Smooth muscle cell (in vitro differentiated cells): ENCODE measurements at regions not wholly inside any gene's neighbourhood (a gene's known extent, or its start where the extent isn't known, plus 50 kb on each side); places are given as distances from the start of the nearest gene placed in this dataset.

Source experiments
- DNase-seq: peaks from one replicate; lab custom pipeline; 2025; ENCODE audit not compliant: unreplicated experiment; lab: John Stamatoyannopoulos, UW
- H2AFZ ChIP-seq: fragments of 200-600 bp; sonication (generic); 2 replicates; pipeline ENCODE4 v1.6.0; 2016; ENCODE audit warnings: antibody characterized with exemption, low read depth, mild to moderate bottlenecking
- H3F3A ChIP-seq: fragments of 200-600 bp; sonication (generic); 2 replicates; pipeline ENCODE4 v1.6.0; 2017; ENCODE audit warnings: antibody characterized with exemption, low read depth
- H3K27ac ChIP-seq: fragments of 200-600 bp; sonication (generic); 2 replicates; pipeline ENCODE4 v1.5.1; 2016; ENCODE audit warnings: low read depth, mild to moderate bottlenecking
- H3K27me3 ChIP-seq: fragments of 200-600 bp; sonication (generic); 2 replicates; pipeline ENCODE4 v1.6.1; 2016; ENCODE audit warnings: low read depth, mild to moderate bottlenecking
- H3K36me3 ChIP-seq: fragments of 200-600 bp; sonication (generic); 2 replicates; pipeline ENCODE4 v1.5.1; 2016; ENCODE audit warnings: low read depth
- H3K4me1 ChIP-seq: fragments of 200-600 bp; sonication (generic); 2 replicates; pipeline ENCODE4 v1.5.1; 2016; ENCODE audit warnings: low read depth
- H3K4me2 ChIP-seq: fragments of 200-600 bp; sonication (generic); 2 replicates; pipeline ENCODE4 v1.6.0; 2016; ENCODE audit warnings: mild to moderate bottlenecking
- H3K4me3 ChIP-seq: fragments of 200-600 bp; sonication (generic); 2 replicates; pipeline ENCODE4 v1.5.1; 2016; ENCODE audit warnings: mild to moderate bottlenecking
- H3K79me2 ChIP-seq: fragments of 200-600 bp; sonication (generic); 2 replicates; pipeline ENCODE4 v1.6.0; 2016; ENCODE audit warnings: low read depth, mild to moderate bottlenecking
- H3K9ac ChIP-seq: fragments of 200-600 bp; sonication (generic); 2 replicates; pipeline ENCODE4 v1.6.0; 2016; ENCODE audit warnings: low read depth
- H3K9me3 ChIP-seq: fragments of 200-600 bp; sonication (generic); replicated peaks from 2 replicates; pipeline ENCODE4 v1.5.1; 2016; ENCODE audit warnings: low read depth
- H4K20me1 ChIP-seq: fragments of 200-600 bp; sonication (generic); 2 replicates; pipeline ENCODE4 v1.6.0; 2016; ENCODE audit warnings: low read depth
- WGBS: methylation state at CpG from one replicate; pipeline ENCODE4 v1.1.7; 2016; ENCODE audit warnings: low lambda C conversion rate; 5-methylcytosine and 5-hydroxymethylcytosine counted together
- TF ChIP-seq, protein P1 (sequence below): fragments of 200-600 bp; sonication (generic); IDR thresholded peaks from 2 replicates; pipeline ENCODE4 v1.5.1; 2017; ENCODE audit warnings: borderline replicate concordance, mild to moderate bottlenecking, antibody characterized with exemption; ENCODE audit not compliant: insufficient read depth, poor library complexity, severe bottlenecking

DNA sequence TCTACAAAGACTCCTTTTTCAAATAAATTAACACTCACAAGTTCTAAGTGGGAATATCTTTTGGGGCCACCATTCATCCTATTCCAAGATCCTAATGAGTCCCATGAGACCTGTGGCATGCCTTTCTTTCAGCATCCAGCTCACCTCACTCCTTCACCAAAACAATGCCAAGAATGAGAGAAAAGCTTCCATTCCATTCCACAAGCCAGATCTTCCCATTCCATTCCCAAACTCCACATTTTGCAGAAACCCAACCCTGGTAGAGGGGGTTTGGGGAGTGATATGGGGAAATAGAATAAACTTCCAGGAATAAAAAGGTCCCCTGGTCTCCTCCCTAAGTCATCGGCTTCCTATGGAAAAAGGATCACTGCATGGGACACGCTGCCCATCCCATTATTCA is 392.2 kb downstream of the NPIPA8 start:
- H3K27ac ChIP-seq, result no peak overlapping the region
- no peaks in the 10 kb centered on the region for H3K79me2 ChIP-seq
- no peak for DNase-seq
- H3K36me3 ChIP-seq, result no peaks in the 10 kb centered on the region
- no peak overlapping the region for H3K4me2 ChIP-seq
- H3F3A ChIP-seq, result no peaks in the 10 kb centered on the region
- no peak overlapping the region for H2AFZ ChIP-seq
- H3K27me3 ChIP-seq, result no peaks in the 10 kb centered on the region
- H3K9me3 ChIP-seq, result no peaks in the 10 kb centered on the region
- H3K4me3 ChIP-seq, result no peak overlapping the region
- WGBS, result 100% methylated on average over 2 of the region's 2 CpGs
- TF ChIP-seq, protein P1, sequence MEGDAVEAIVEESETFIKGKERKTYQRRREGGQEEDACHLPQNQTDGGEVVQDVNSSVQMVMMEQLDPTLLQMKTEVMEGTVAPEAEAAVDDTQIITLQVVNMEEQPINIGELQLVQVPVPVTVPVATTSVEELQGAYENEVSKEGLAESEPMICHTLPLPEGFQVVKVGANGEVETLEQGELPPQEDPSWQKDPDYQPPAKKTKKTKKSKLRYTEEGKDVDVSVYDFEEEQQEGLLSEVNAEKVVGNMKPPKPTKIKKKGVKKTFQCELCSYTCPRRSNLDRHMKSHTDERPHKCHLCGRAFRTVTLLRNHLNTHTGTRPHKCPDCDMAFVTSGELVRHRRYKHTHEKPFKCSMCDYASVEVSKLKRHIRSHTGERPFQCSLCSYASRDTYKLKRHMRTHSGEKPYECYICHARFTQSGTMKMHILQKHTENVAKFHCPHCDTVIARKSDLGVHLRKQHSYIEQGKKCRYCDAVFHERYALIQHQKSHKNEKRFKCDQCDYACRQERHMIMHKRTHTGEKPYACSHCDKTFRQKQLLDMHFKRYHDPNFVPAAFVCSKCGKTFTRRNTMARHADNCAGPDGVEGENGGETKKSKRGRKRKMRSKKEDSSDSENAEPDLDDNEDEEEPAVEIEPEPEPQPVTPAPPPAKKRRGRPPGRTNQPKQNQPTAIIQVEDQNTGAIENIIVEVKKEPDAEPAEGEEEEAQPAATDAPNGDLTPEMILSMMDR, result no peak
- H4K20me1 ChIP-seq, result no peaks in the 10 kb centered on the region
- H3K9ac ChIP-seq, result no peak overlapping the region
- peaks cover 15% of the 10 kb centered on the region for H3K4me1 ChIP-seq

DNA sequence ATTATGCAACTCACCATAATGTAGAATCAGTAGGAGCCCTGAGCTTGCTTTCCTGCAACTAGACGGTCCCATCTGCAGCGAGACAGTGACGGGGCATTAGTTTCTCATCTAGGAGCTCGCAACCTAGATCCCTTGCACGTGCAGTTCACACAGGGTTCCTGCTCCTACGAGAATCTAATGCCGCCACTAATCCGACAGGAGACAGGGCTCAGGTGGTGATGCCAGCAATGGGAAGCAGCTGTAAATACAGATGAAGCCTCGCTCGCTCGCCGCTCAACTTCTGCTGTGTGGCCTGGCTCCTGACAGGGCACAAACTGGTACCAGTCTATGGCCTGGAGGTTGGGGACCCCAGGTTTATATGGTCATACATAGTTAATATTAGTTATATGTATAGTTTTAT is 394.5 kb downstream of the NPIPA8 start:
- Histone ChIP-seq H3F3A (no peaks in the 10 kb centered on the region), H3K9me3 (no peaks in the 10 kb centered on the region), H3K36me3 (no peaks in the 10 kb centered on the region), H4K20me1 (no peaks in the 10 kb centered on the region), H3K27ac (no peak overlapping the region), H3K4me2 (no peak overlapping the region), H3K4me3 (no peak overlapping the region), H3K79me2 (no peaks in the 10 kb centered on the region), H3K4me1 (peaks cover 11% of the 10 kb centered on the region), H3K27me3 (no peaks in the 10 kb centered on the region), H2AFZ (no peak overlapping the region), H3K9ac (no peak overlapping the region)
- 90% methylated on average over 12 of the region's 12 CpGs for WGBS
- TF ChIP-seq, protein P1, result no peak
- no peak for DNase-seq

GRCh38 chr16:17940584-17941364 is 395.8 kb downstream of the NPIPA8 start:
- TF ChIP-seq, protein P1, result no peak
- H3K4me3 ChIP-seq, result no peak overlapping the region
- WGBS, result 80% methylated on average over 8 of the region's 8 CpGs
- no peaks in the 10 kb centered on the region for H3K27me3 ChIP-seq
- no peak overlapping the region for H3K27ac ChIP-seq
- H3K4me1 ChIP-seq, result peaks cover 11% of the 10 kb centered on the region
- H4K20me1 ChIP-seq, result no peaks in the 10 kb centered on the region
- H3K36me3 ChIP-seq, result no peaks in the 10 kb centered on the region
- H3K79me2 ChIP-seq, result no peaks in the 10 kb centered on the region
- DNase-seq, result no peak
- no peak overlapping the region for H2AFZ ChIP-seq
- H3F3A ChIP-seq, result no peaks in the 10 kb centered on the region
- no peak overlapping the region for H3K9ac ChIP-seq
- no peaks in the 10 kb centered on the region for H3K9me3 ChIP-seq
- H3K4me2 ChIP-seq, result no peak overlapping the region

GRCh38 chr16:17939723-17940122 is 396.8 kb downstream of the NPIPA8 start:
- no peaks in the 10 kb centered on the region for H3F3A ChIP-seq
- TF ChIP-seq, protein P1, result no peak
- no peaks in the 10 kb centered on the region for H3K36me3 ChIP-seq
- peaks cover 14% of the 10 kb centered on the region for H3K4me1 ChIP-seq
- WGBS, result 83% methylated on average over 4 of the region's 4 CpGs
- H3K79me2 ChIP-seq, result no peaks in the 10 kb centered on the region
- DNase-seq, result no peak
- no peaks in the 10 kb centered on the region for H3K9me3 ChIP-seq
- H2AFZ ChIP-seq, result no peak overlapping the region
- no peak overlapping the region for H3K27ac ChIP-seq
- H4K20me1 ChIP-seq, result no peaks in the 10 kb centered on the region
- no peak overlapping the region for H3K4me3 ChIP-seq
- no peaks in the 10 kb centered on the region for H3K27me3 ChIP-seq
- no peak overlapping the region for H3K9ac ChIP-seq
- H3K4me2 ChIP-seq, result no peak overlapping the region
